Stomach (tissue), 8 donors: ENCODE measurements at regions not wholly inside any gene's neighbourhood (a gene's known extent, or its start where the extent isn't known, plus 50 kb on each side); places are given as distances from the start of the nearest gene placed in this dataset.
"Not testable (repeated sequence)": the region's sequence is repeated elsewhere in the genome, so short reads cannot be mapped to it uniquely, and the experiment has no call there.

Experiments used
- DNase-seq, 2 donors: peaks; one replicate each; pipeline versions ENCODE4 v3.0.0 to v3.0.0-alpha.2; 2013 to 2019
- H3K27ac ChIP-seq, 5 donors: fragments of 200-600 bp in 4 of 5; sonication (generic) in 4 of 5; one replicate each; pipeline ENCODE4 v1.5.1; 2013 to 2019; ENCODE audit warnings: mild to moderate bottlenecking in 1 of 5, moderate library complexity in 1 of 5
- H3K27me3 ChIP-seq, 3 donors: fragments of 200-600 bp; sonication (generic); one replicate each; pipeline ENCODE4 v1.5.1; 2017 to 2019; ENCODE audit warnings: mixed run types in 1 of 3
- H3K36me3 ChIP-seq, 4 donors: fragments of 200-600 bp; sonication (generic); 1 replicate in 3 of 4; 2 replicates in 1 of 4; pipeline ENCODE4 v1.5.1; 2016 to 2019
- H3K4me1 ChIP-seq, 4 donors: fragments of 200-600 bp; sonication (generic); one replicate each; pipeline ENCODE4 v1.5.1; 2016 to 2019
- H3K4me3 ChIP-seq, 4 donors: fragments of 200-600 bp; sonication (generic) in 3 of 4; one replicate each; pipeline ENCODE4 v1.5.1; 2016 to 2019; ENCODE audit warnings: mild to moderate bottlenecking in 1 of 4
- H3K9me3 ChIP-seq, 4 donors: fragments of 200-600 bp; sonication (generic); one replicate each; pipeline ENCODE4 v1.5.1; 2016 to 2019
- CTCF ChIP-seq, 7 experiments: fragments of 450-650 bp in 4 of 7; fragments of 200-600 bp in 3 of 7; sonication (generic) in 3 of 7; IDR thresholded peaks; one replicate each; pipeline ENCODE4 v1.5.1; 2016 to 2019; ENCODE audit warnings: antibody characterized with exemption in 7 of 7, control low read depth in 2 of 7, mild to moderate bottlenecking in 1 of 7
- EP300 ChIP-seq: sonication (generic); formaldehyde crosslinking; IDR thresholded peaks from one replicate; pipeline ENCODE4 v1.6.1; 2017; ENCODE audit warnings: antibody characterized with exemption
- POLR2A ChIP-seq, 4 donors: fragments of 450-650 bp; IDR thresholded peaks; one replicate each; pipeline ENCODE4 v1.6.1; 2016; ENCODE audit warnings: antibody characterized with exemption in 4 of 4, control low read depth in 2 of 4, mild to moderate bottlenecking in 1 of 4, moderate library complexity in 1 of 4
- POLR2AphosphoS5 ChIP-seq, 3 donors: sonication (generic); formaldehyde crosslinking; IDR thresholded peaks; one replicate each; pipeline ENCODE4 v1.6.1; 2016; ENCODE audit warnings: antibody characterized with exemption in 3 of 3
- WGBS, 5 donors: extraction: QIAGEN DNeasy Blood & Tissue Kit in 3 of 5; methylation state at CpG; one replicate each; pipeline versions ENCODE4 v1.1.5 to v1.1.7; 2013 to 2018; 5-methylcytosine and 5-hydroxymethylcytosine counted together
- intact Hi-C: fragments of 100-400 bp; cut with DNase I; formaldehyde crosslinking; loops from one replicate; pipeline ENCODE4 v1.15.1; 2023; ENCODE audit warnings: low total_unique reads
- donor health status: healthy with polysubstance abuse.
- donor health status: Bipolar disorder and iron deficiency.
- donor health status: healthy.

- intact Hi-C loops: loop anchor here (10.0 kb wide), 1 partner anchor 58 kb away; no protein-coding TSS in a partner anchor
- no peak overlapping the region for H3K4me3 ChIP-seq
- H3K9me3 ChIP-seq: peaks cover 0 to 8% (median 4%) of the 10 kb centered on the region in 4 donors
- 73 to 86% (median 77%) methylated on average over 2 of the region's 2 CpGs for WGBS, 5 donors
- no peak overlapping the region for H3K27ac ChIP-seq
- DNase-seq: peak in 1 of 2 donors; percentile 1
- no peaks in the 10 kb centered on the region for H3K27me3 ChIP-seq
- TF ChIP-seq POLR2AphosphoS5 (IDR thresholded peaks at IDR 0.05) (no peak), CTCF (IDR thresholded peaks at IDR 0.05) (no peak), POLR2A (IDR thresholded peaks at IDR 0.05) (no peak), EP300 (no peak)
- H3K36me3 ChIP-seq: no peaks in the 10 kb centered on the region
- no peaks in the 10 kb centered on the region for H3K4me1 ChIP-seq
Measured at GRCh38 chr9:28502741-28503140, 929.5 kb upstream of the C9orf72 start.

- Histone ChIP-seq H3K9me3 (no peaks in the 10 kb centered on the region), H3K4me1 (no peaks in the 10 kb centered on the region), H3K27me3 (no peaks in the 10 kb centered on the region), H3K36me3 (no peaks in the 10 kb centered on the region), H3K27ac (no peak overlapping the region), H3K4me3 (no peak overlapping the region)
- 85 to 93% (median 89%) methylated on average over 4 of the region's 4 CpGs for WGBS, 5 donors
- no peak for DNase-seq
- TF ChIP-seq CTCF (IDR thresholded peaks at IDR 0.05) (no peak), POLR2A (IDR thresholded peaks at IDR 0.05) (no peak), EP300 (no peak)
- intact Hi-C loops: loop anchor here (10.0 kb wide), 1 partner anchor 59 kb away; no protein-coding TSS in a partner anchor
Measured at GRCh38 chr9:28503573-28503972, 930.3 kb upstream of the C9orf72 start.

GRCh38 chr9:28518439-28518838, 945.2 kb upstream of the C9orf72 start:
- intact Hi-C loops: no loop called here
- Histone ChIP-seq H3K4me3 (no peak overlapping the region), H3K4me1 (no peaks in the 10 kb centered on the region), H3K27me3 (no peaks in the 10 kb centered on the region), H3K27ac (no peak overlapping the region), H3K36me3 (no peaks in the 10 kb centered on the region), H3K9me3 (no peaks in the 10 kb centered on the region)
- WGBS, 5 donors: 77 to 81% (median 78%) methylated on average over 3 of the region's 3 CpGs
- DNase-seq: no peak
- TF ChIP-seq POLR2AphosphoS5 (IDR thresholded peaks at IDR 0.05) (no peak), POLR2A (IDR thresholded peaks at IDR 0.05) (no peak), EP300 (no peak), CTCF (IDR thresholded peaks at IDR 0.05) (no peak)

- H3K27me3 ChIP-seq, DNase-seq, H3K27ac ChIP-seq, H3K9me3 ChIP-seq, intact Hi-C loops, H3K36me3 ChIP-seq, H3K4me3 ChIP-seq, H3K4me1 ChIP-seq: not testable (repeated sequence)
- WGBS, 5 donors: 86 to 92% (median 90%) methylated on average over 6 of the region's 6 CpGs
Measured at GRCh38 chr9:28524309-28524708, 951.0 kb upstream of the C9orf72 start.

- H3K27me3 ChIP-seq: no peaks in the 10 kb centered on the region
- TF ChIP-seq EP300 (no peak), POLR2AphosphoS5 (IDR thresholded peaks at IDR 0.05) (no peak), CTCF (IDR thresholded peaks at IDR 0.05) (no peak), POLR2A (IDR thresholded peaks at IDR 0.05) (no peak)
Measured at GRCh38 chr9:28528049-28528448, 954.8 kb upstream of the C9orf72 start.

More at GRCh38 chr9:28528049-28528448, 954.8 kb upstream of the C9orf72 start:
- Histone ChIP-seq H3K4me1 (no peaks in the 10 kb centered on the region), H3K27ac (no peak overlapping the region), H3K4me3 (no peak overlapping the region), H3K36me3 (no peaks in the 10 kb centered on the region), H3K9me3 (peaks cover 0 to 5% (median 0%) of the 10 kb centered on the region in 4 donors)
- intact Hi-C loops: no loop called here
- no peak for DNase-seq
- WGBS, 5 donors: 83 to 91% (median 88%) methylated on average over 1 of the region's 1 CpG
